ENCODE measurements at regions not wholly inside any gene's neighbourhood (a gene's known extent, or its start where the extent isn't known, plus 50 kb on each side); places are given as distances from the start of the nearest gene placed in this dataset.

GRCh38 chr11:45560155-45560912 is 105.1 kb downstream of the CHST1 start (continued):
- TF ChIP-seq, protein P1, sequence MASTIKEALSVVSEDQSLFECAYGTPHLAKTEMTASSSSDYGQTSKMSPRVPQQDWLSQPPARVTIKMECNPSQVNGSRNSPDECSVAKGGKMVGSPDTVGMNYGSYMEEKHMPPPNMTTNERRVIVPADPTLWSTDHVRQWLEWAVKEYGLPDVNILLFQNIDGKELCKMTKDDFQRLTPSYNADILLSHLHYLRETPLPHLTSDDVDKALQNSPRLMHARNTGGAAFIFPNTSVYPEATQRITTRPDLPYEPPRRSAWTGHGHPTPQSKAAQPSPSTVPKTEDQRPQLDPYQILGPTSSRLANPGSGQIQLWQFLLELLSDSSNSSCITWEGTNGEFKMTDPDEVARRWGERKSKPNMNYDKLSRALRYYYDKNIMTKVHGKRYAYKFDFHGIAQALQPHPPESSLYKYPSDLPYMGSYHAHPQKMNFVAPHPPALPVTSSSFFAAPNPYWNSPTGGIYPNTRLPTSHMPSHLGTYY (CRISPR knock-in tag; IDR thresholded peaks at IDR 0.05) = no peak
- TF ChIP-seq ZBTB21 (CRISPR knock-in tag; IDR thresholded peaks at IDR 0.05; ENCODE audit: borderline replicate concordance) (no peak), SMAD3 (CRISPR knock-in tag; IDR thresholded peaks at IDR 0.05; ENCODE audit: borderline replicate concordance) (no peak), NR2C2 (CRISPR knock-in tag; IDR thresholded peaks at IDR 0.05) (no peak), EMX1 (CRISPR knock-in tag; IDR thresholded peaks at IDR 0.05) (no peak), GTF2I (CRISPR knock-in tag; conservative IDR thresholded peaks at IDR 0.05) (no peak), NR1H2 (CRISPR knock-in tag; IDR thresholded peaks at IDR 0.05) (no peak)

DNA sequence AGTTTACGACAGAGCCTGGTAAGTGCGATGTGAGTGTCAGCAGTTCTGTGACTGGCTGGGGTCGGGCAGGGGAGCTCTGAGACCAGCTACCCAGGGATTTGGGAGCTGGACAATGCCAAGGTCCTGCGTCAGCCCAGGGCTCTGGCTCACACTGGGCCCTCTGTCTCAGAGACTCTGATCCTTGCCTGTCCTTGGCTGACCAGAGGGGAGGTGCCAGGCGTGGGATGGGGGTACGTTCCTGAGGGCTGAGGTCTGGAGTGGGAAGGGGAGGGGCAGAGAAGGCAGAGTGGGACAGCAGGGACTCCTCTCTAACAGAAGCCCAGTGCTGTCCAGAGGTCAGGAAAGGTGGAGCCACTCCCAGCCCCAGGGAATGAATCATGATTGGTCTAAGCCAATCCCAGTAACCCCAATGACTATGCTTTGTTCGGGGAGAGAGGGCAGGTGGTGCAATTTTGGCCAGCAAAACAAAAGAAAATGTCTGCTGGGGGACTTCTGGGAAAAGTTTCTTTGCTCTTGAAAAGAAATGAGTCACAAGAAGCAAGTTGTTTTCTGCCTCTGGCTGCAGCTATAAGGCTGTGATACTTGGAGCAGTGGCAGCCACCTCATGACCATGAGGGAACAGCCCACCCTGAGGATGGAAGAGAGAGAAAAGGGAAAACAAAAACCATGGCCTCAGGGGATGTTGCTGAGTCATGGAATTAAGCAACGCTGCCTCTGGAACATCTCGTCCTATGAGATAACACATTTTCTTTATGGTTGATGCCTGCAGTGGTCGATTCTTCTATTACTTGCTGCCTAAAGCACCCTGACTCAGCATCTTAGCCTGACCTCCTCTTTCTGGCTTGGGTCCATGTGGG is 108.3 kb downstream of the CHST1 start:
- ATAC-seq (no peak), DNase-seq (ENCODE audit: low spot score) (no peak)
- ChIA-PET CTCF (interaction anchor here (1.2 kb wide), 1 partner anchor 98 kb away, joined by 3 read pairs; no protein-coding TSS in a partner anchor), POLR2A (no interaction called here)
- TF ChIP-seq ESRRA (CRISPR knock-in tag; IDR thresholded peaks at IDR 0.05; ENCODE audit: borderline replicate concordance) (no peak), ATF6 (CRISPR knock-in tag; IDR thresholded peaks at IDR 0.05) (no peak), AR (CRISPR knock-in tag; IDR thresholded peaks at IDR 0.05) (no peak), ZNF121 (CRISPR knock-in tag; IDR thresholded peaks at IDR 0.05) (no peak), ZNF219 (CRISPR knock-in tag; IDR thresholded peaks at IDR 0.05; ENCODE audit: borderline replicate concordance) (no peak), HMGA2 (CRISPR knock-in tag; IDR thresholded peaks at IDR 0.05) (no peak), GRHL2 (CRISPR knock-in tag; IDR thresholded peaks at IDR 0.05; ENCODE audit: insufficient replicate concordance, severe bottlenecking) (no peak), RELA (CRISPR knock-in tag; IDR thresholded peaks at IDR 0.05; ENCODE audit: borderline replicate concordance) (no peak), NFE2L1 (CRISPR knock-in tag; IDR thresholded peaks at IDR 0.05) (no peak)
- TF ChIP-seq, protein P2, sequence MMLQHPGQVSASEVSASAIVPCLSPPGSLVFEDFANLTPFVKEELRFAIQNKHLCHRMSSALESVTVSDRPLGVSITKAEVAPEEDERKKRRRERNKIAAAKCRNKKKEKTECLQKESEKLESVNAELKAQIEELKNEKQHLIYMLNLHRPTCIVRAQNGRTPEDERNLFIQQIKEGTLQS (CRISPR knock-in tag; conservative IDR thresholded peaks at IDR 0.05) = no peak
- TF ChIP-seq, protein P3, sequence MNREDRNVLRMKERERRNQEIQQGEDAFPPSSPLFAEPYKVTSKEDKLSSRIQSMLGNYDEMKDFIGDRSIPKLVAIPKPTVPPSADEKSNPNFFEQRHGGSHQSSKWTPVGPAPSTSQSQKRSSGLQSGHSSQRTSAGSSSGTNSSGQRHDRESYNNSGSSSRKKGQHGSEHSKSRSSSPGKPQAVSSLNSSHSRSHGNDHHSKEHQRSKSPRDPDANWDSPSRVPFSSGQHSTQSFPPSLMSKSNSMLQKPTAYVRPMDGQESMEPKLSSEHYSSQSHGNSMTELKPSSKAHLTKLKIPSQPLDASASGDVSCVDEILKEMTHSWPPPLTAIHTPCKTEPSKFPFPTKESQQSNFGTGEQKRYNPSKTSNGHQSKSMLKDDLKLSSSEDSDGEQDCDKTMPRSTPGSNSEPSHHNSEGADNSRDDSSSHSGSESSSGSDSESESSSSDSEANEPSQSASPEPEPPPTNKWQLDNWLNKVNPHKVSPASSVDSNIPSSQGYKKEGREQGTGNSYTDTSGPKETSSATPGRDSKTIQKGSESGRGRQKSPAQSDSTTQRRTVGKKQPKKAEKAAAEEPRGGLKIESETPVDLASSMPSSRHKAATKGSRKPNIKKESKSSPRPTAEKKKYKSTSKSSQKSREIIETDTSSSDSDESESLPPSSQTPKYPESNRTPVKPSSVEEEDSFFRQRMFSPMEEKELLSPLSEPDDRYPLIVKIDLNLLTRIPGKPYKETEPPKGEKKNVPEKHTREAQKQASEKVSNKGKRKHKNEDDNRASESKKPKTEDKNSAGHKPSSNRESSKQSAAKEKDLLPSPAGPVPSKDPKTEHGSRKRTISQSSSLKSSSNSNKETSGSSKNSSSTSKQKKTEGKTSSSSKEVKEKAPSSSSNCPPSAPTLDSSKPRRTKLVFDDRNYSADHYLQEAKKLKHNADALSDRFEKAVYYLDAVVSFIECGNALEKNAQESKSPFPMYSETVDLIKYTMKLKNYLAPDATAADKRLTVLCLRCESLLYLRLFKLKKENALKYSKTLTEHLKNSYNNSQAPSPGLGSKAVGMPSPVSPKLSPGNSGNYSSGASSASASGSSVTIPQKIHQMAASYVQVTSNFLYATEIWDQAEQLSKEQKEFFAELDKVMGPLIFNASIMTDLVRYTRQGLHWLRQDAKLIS (CRISPR knock-in tag; IDR thresholded peaks at IDR 0.05; ENCODE audit: borderline replicate concordance) = no peak
- TF ChIP-seq, protein P4, sequence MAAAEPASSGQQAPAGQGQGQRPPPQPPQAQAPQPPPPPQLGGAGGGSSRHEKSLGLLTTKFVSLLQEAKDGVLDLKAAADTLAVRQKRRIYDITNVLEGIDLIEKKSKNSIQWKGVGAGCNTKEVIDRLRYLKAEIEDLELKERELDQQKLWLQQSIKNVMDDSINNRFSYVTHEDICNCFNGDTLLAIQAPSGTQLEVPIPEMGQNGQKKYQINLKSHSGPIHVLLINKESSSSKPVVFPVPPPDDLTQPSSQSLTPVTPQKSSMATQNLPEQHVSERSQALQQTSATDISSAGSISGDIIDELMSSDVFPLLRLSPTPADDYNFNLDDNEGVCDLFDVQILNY (CRISPR knock-in tag; IDR thresholded peaks at IDR 0.05) = no peak
- Mint-ChIP-seq H3K4me1 (peaks cover 15% of the 10 kb centered on the region), H3K4me3 (no peak overlapping the region), H3K36me3 (peaks cover 6% of the 10 kb centered on the region; the same call in 1 of the 2 replicates), H3K27me3 (ENCODE audit: low read depth) (peaks cover 2% of the 10 kb centered on the region; the same call in 1 of the 2 replicates), H3K9me3 (peaks cover 16% of the 10 kb centered on the region), H3K27ac (no peak overlapping the region; the same call in 1 of the 2 replicates)
